ENCODE measurements at regions not wholly inside any gene's neighbourhood (a gene's known extent, or its start where the extent isn't known, plus 50 kb on each side); places are given as distances from the start of the nearest gene placed in this dataset.

GRCh38 chr3:112742934-112743333 is 102.0 kb upstream of the CCDC80 start:
- TF ChIP-seq CTCF (conservative IDR thresholded peaks at IDR 0.05; ENCODE audit: low read length) (no peak), EZH2phosphoT487 (IDR thresholded peaks at IDR 0.05; ENCODE audit: borderline replicate concordance, low read depth, low read length) (no peak)
